GM12878 (cell line): ENCODE measurements at regions not wholly inside any gene's neighbourhood (a gene's known extent, or its start where the extent isn't known, plus 50 kb on each side); places are given as distances from the start of the nearest gene placed in this dataset.

Experiments
- BHLHE40 ChIP-seq, 2 experiments: fragments of 450-650 bp in 1 of 2; IDR thresholded peaks; 2 replicates each; pipeline ENCODE4 v1.6.1; 2011 to 2017; ENCODE audit warnings: low read depth in 2 of 2, borderline replicate concordance in 1 of 2, improper control_type of control experiment in 1 of 2, low read length in 1 of 2, mild to moderate bottlenecking in 1 of 2
- CBX3 ChIP-seq: fragments of 200-600 bp; sonication (generic); IDR thresholded peaks from 2 replicates; pipeline ENCODE4 v1.6.1; 2016; ENCODE audit warnings: low read depth, borderline replicate concordance
- CUX1 ChIP-seq: IDR thresholded peaks from 2 replicates; pipeline ENCODE4 v1.6.1; 2012; ENCODE audit warnings: improper control_type of control experiment, low read depth, low read length; ENCODE audit not compliant: insufficient replicate concordance
- E4F1 ChIP-seq: fragments of 450-650 bp; IDR thresholded peaks from 2 replicates; pipeline ENCODE4 v1.6.1; 2018; ENCODE audit warnings: borderline replicate concordance, mild to moderate bottlenecking; ENCODE audit not compliant: partially characterized antibody
- HDGF ChIP-seq: fragments of 450-650 bp; IDR thresholded peaks from 2 replicates; pipeline ENCODE4 v1.6.1; 2016; ENCODE audit warnings: antibody characterized with exemption
- NRF1 ChIP-seq: conservative IDR thresholded peaks from 2 replicates; pipeline ENCODE4 v1.6.1; 2011; ENCODE audit warnings: mild to moderate bottlenecking, low read depth, low read length, improper control_type of control experiment
- SIX5 ChIP-seq: IDR thresholded peaks from 2 replicates; pipeline ENCODE4 v1.6.1; 2011; ENCODE audit warnings: mild to moderate bottlenecking, low read depth, low read length, moderate library complexity; ENCODE audit not compliant: severe bottlenecking
- ZNF274 ChIP-seq: IDR thresholded peaks from one replicate; pipeline ENCODE4 v1.8.0; 2011; ENCODE audit not compliant: insufficient read length, insufficient read depth

GRCh38 chr2:199108056-199108455 is 349.7 kb downstream of the SATB2 start (continued):
- TF ChIP-seq SIX5 (no peak), CBX3 (no peak), CUX1 (no peak), E4F1 (no peak), HDGF (no peak), NRF1 (no peak), ZNF274 (no peak), BHLHE40 (IDR thresholded peaks at IDR 0.05; ENCODE audit: borderline replicate concordance in 1 of 2, low read depth in 2 of 2, low read length in 1 of 2) (no peak)
